Subcutaneous abdominal adipose tissue (tissue), 5 donors: ENCODE measurements at regions not wholly inside any gene's neighbourhood (a gene's known extent, or its start where the extent isn't known, plus 50 kb on each side); places are given as distances from the start of the nearest gene placed in this dataset.

ENCODE experiments used
- H3K27ac ChIP-seq: one replicate; pipeline ENCODE4 v1.7.0; 2013; ENCODE audit warnings: low read depth, mild to moderate bottlenecking, inconsistent platforms, low read length, moderate library complexity
- H3K27me3 ChIP-seq, 5 donors: one replicate each; pipeline ENCODE4 v1.7.0; 2013; ENCODE audit warnings: low read length in 5 of 5, inconsistent platforms in 1 of 5; ENCODE audit not compliant: control insufficient read depth in 5 of 5, insufficient read depth in 4 of 5
- H3K36me3 ChIP-seq, 5 donors: one replicate each; pipeline ENCODE4 v1.7.0; 2013; ENCODE audit warnings: low read length in 5 of 5; ENCODE audit not compliant: control insufficient read depth in 5 of 5, insufficient read depth in 5 of 5
- H3K4me1 ChIP-seq, 5 donors: one replicate each; pipeline ENCODE4 v1.7.0; 2013; ENCODE audit warnings: low read length in 5 of 5, mild to moderate bottlenecking in 3 of 5, moderate library complexity in 1 of 5; ENCODE audit not compliant: control insufficient read depth in 5 of 5, insufficient read depth in 5 of 5
- H3K4me3 ChIP-seq, 5 donors: one replicate each; pipeline ENCODE4 v1.7.0; 2013; ENCODE audit warnings: low read length in 5 of 5, low read depth in 1 of 5
- H3K9ac ChIP-seq, 5 donors: one replicate each; pipeline ENCODE4 v1.7.0; 2013; ENCODE audit warnings: low read length in 5 of 5, mild to moderate bottlenecking in 4 of 5, moderate library complexity in 3 of 5
- H3K9me3 ChIP-seq, 5 donors: one replicate each; pipeline ENCODE4 v1.7.0; 2013; ENCODE audit warnings: low read length in 5 of 5; ENCODE audit not compliant: control insufficient read depth in 5 of 5
- donor health status: healthy.
- donor health status: healthy.
- donor health status: healthy.
- donor health status: healthy.
- donor health status: healthy.

DNA sequence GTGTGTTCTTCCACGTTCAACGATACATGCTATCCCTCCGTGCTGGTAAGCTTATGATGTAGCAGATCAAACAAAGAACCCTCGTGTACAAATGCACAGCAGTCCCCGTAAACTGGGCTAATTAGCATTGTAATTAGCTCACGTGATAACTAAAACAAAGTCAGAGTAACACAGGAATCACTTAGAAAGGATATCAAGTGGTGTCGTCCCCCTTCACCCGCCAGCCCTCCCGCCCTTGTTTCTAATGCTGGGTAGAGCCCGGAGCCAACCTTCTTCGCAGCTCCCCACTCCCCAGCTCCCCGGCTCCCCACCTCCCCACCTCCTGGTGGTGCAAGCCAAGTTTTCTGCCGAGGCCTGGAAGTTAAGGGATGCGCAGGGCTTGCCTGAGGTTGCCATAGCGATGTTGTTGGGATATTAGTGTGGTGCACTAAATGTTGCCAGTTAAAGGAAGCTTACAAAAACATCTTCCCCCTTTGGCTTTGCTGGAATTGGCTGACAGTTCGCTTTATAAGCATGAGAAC lies 357.9 kb upstream of the CCNH start:
- Histone ChIP-seq H3K4me3 (no peak overlapping the region), H3K36me3 (no peaks in the 10 kb centered on the region), H3K9ac (no peak overlapping the region), H3K9me3 (no peaks in the 10 kb centered on the region), H3K4me1 (no peaks in the 10 kb centered on the region), H3K27ac (no peak overlapping the region), H3K27me3 (peaks cover 0 to 16% (median 4%) of the 10 kb centered on the region in 5 donors)

- Histone ChIP-seq H3K27me3 (peaks cover 0 to 16% (median 4%) of the 10 kb centered on the region in 5 donors), H3K4me1 (no peaks in the 10 kb centered on the region), H3K4me3 (no peak overlapping the region), H3K9me3 (no peaks in the 10 kb centered on the region), H3K36me3 (no peaks in the 10 kb centered on the region), H3K27ac (no peak overlapping the region), H3K9ac (no peak overlapping the region)
Measured at GRCh38 chr5:87770016-87770570, 357.4 kb upstream of the CCNH start.

DNA sequence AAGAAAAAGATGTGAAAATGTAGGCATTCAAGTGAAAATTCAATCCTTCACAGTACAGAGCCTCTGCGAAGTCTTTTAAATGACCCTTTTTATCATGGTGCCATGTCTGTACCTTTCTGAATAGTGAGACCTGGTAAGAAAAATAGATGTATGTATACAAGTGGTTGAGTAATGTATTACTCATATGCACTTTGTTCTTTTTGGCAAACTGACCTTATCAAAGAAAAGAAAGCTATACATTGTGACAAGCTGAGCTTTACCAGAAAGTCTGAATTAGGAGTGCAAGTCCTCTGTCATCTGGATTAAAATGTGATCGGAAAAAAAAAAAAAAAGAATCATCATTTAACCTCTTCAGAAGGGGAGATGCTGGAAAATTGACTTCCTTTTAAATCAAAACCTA lies 356.4 kb upstream of the CCNH start:
- H3K4me1 ChIP-seq = no peaks in the 10 kb centered on the region
- H3K27ac ChIP-seq = no peak overlapping the region
- no peaks in the 10 kb centered on the region for H3K36me3 ChIP-seq
- peaks cover 0 to 16% (median 4%) of the 10 kb centered on the region in 5 donors for H3K27me3 ChIP-seq
- H3K4me3 ChIP-seq = no peak overlapping the region
- no peak overlapping the region for H3K9ac ChIP-seq
- no peaks in the 10 kb centered on the region for H3K9me3 ChIP-seq

DNA sequence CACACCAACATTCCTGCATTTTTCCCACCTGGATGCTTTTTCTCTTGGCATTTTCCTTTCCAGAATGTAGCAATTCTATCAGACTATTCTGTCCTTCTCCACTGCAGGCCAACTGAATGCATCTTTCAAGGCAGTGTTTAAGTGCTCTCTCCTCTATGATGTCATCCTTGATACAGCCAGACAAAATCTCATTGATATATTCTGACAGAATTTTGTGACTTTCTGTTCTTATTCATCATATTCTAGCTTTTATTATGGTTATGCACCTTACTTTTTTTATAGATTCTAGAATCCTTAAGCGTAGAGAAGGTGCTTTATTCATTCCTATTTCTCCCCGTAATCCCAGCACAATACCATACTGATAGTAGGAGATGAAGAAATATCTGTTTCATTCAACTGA lies 355.5 kb upstream of the CCNH start:
- H3K9me3 ChIP-seq = no peaks in the 10 kb centered on the region
- no peak overlapping the region for H3K4me3 ChIP-seq
- peaks cover 0 to 13% (median 4%) of the 10 kb centered on the region in 5 donors for H3K27me3 ChIP-seq
- no peak overlapping the region for H3K27ac ChIP-seq
- H3K9ac ChIP-seq = no peak overlapping the region
- H3K36me3 ChIP-seq = no peaks in the 10 kb centered on the region
- H3K4me1 ChIP-seq = no peaks in the 10 kb centered on the region

- H3K27ac ChIP-seq = no peak overlapping the region
- no peaks in the 10 kb centered on the region for H3K4me1 ChIP-seq
- no peak overlapping the region for H3K9ac ChIP-seq
- H3K36me3 ChIP-seq = no peaks in the 10 kb centered on the region
- H3K4me3 ChIP-seq = no peak overlapping the region
- peaks cover 0 to under 1% (median 0%) of the 10 kb centered on the region in 5 donors for H3K27me3 ChIP-seq
- no peaks in the 10 kb centered on the region for H3K9me3 ChIP-seq
Measured at GRCh38 chr5:87765009-87765408, 352.3 kb upstream of the CCNH start.

GRCh38 chr5:87762631-87763030 lies 349.9 kb upstream of the CCNH start:
- no peaks in the 10 kb centered on the region for H3K27me3 ChIP-seq
- no peaks in the 10 kb centered on the region for H3K36me3 ChIP-seq
- H3K27ac ChIP-seq = no peak overlapping the region

GRCh38 chr5:87756951-87757350 lies 344.2 kb upstream of the CCNH start:
- H3K27me3 ChIP-seq = peaks cover 0 to 4% (median 0%) of the 10 kb centered on the region in 5 donors
- no peaks in the 10 kb centered on the region for H3K36me3 ChIP-seq
- no peaks in the 10 kb centered on the region for H3K9me3 ChIP-seq
- H3K4me3 ChIP-seq = no peak overlapping the region
- no peak overlapping the region for H3K27ac ChIP-seq
- H3K9ac ChIP-seq = no peak overlapping the region
- H3K4me1 ChIP-seq = no peaks in the 10 kb centered on the region

More at GRCh38 chr5:87762631-87763030, 349.9 kb upstream of the CCNH start:
- no peaks in the 10 kb centered on the region for H3K9me3 ChIP-seq
- no peaks in the 10 kb centered on the region for H3K4me1 ChIP-seq
- H3K9ac ChIP-seq = no peak overlapping the region
- no peak overlapping the region for H3K4me3 ChIP-seq

- Histone ChIP-seq H3K4me3 (no peak overlapping the region), H3K27me3 (peaks cover 0 to 4% (median 0%) of the 10 kb centered on the region in 5 donors), H3K9ac (no peak overlapping the region), H3K9me3 (peaks cover 0 to 2% (median 0%) of the 10 kb centered on the region in 5 donors), H3K36me3 (no peaks in the 10 kb centered on the region), H3K27ac (no peak overlapping the region), H3K4me1 (no peaks in the 10 kb centered on the region)
Measured at GRCh38 chr5:87755360-87755759, 342.6 kb upstream of the CCNH start.

DNA sequence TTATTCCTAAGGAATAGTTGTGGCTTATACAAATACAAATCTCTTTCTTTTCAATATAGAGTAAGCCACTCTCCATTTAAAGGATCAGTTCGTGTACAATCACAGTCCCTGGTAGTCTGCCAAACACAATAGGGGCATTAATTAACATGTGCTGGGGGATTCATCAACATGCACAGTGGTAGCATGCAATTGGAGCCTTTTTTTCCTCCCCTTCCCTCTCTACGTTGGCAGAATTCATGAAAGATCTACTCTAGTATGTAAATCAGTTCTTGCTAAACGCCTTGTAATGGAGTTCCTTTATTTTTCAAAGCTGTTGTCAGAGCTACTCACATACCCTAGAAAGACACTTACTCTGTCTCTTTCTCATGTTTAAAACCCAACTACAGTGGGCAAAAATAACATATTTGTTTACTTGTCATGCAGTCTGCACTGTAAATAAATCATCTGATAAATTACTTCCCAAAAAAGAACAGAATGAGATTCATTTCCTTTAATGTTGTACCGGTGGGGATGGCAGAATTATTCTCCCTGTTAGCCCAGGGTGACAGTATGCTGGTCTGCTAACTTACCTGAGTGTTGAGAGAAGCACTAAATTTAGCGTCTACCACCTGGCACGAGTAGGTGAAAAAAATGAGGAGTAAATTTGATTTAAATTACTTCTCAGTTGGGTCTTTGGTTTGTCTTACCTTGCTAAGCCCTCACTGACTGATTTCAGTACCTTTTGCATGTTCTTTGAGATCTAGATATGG lies 341.5 kb upstream of the CCNH start:
- Histone ChIP-seq H3K4me1 (no peaks in the 10 kb centered on the region), H3K9me3 (peaks cover 0 to 2% (median 0%) of the 10 kb centered on the region in 5 donors), H3K27me3 (peaks cover 0 to 4% (median 0%) of the 10 kb centered on the region in 5 donors), H3K36me3 (no peaks in the 10 kb centered on the region), H3K27ac (no peak overlapping the region), H3K4me3 (no peak overlapping the region), H3K9ac (no peak overlapping the region)

DNA sequence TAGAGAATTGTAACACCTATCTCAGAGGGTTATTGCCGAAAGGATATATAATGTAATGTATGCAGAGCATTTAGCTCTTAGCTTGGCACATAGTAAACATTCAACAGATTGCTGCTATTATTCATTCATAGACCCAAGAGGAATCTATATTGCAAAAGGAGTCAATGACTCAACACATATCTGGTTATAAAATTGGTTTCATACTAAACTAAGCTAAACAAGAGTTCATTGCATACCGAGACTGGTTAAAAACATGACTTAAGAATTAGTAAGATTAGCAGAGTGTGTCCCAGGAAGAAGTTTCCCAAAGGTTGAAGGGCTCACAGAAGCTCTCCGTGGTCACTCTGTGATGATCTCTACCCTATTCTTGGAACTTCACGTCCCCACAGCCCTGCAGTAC lies 339.6 kb upstream of the CCNH start:
- no peaks in the 10 kb centered on the region for H3K36me3 ChIP-seq
- H3K27ac ChIP-seq = no peak overlapping the region
- peaks cover 0 to 2% (median 0%) of the 10 kb centered on the region in 5 donors for H3K9me3 ChIP-seq
- H3K9ac ChIP-seq = no peak overlapping the region
- H3K4me1 ChIP-seq = no peaks in the 10 kb centered on the region
- peaks cover 0 to 4% (median 0%) of the 10 kb centered on the region in 5 donors for H3K27me3 ChIP-seq
- H3K4me3 ChIP-seq = no peak overlapping the region
